ENCODE measurements at regions not wholly inside any gene's neighbourhood (a gene's known extent, or its start where the extent isn't known, plus 50 kb on each side); places are given as distances from the start of the nearest gene placed in this dataset.

- in situ Hi-C loops (cut with MboI) (no loop called here), intact Hi-C loops (cut with micrococcal nuclease) (no loop called here)
- WGBS (ENCODE audit: insufficient coverage, low coverage, missing lambda C conversion rate), result under 1% methylated on average over 5 of the region's 5 CpGs
- Histone ChIP-seq H4K20me1 (replicated peaks; ENCODE audit: control insufficient read depth, insufficient read depth, low read length) (peaks cover 3% of the 10 kb centered on the region; the same call in 1 of the 2 replicates), H3K4me2 (ENCODE audit: insufficient read depth, low read length) (no peak overlapping the region), H3K9me3 (replicated peaks; ENCODE audit: control insufficient read depth, insufficient read depth, low read depth, low read length) (no peaks in the 10 kb centered on the region), H3K4me1 (replicated peaks in 1 of 2; ENCODE audit: control insufficient read depth in 2 of 2, insufficient read depth in 2 of 2, low read length in 2 of 2) (no peaks in the 10 kb centered on the region), H3K9me1 (ENCODE audit: control insufficient read depth, insufficient read depth, low read length) (no peaks in the 10 kb centered on the region), H3K4me3 (no peak overlapping the region), H3K79me2 (ENCODE audit: control insufficient read depth, insufficient read depth, low read length) (no peaks in the 10 kb centered on the region), H3K9ac (ENCODE audit: insufficient read depth in 1 of 2, low read depth in 2 of 2, low read length in 2 of 2) (no peak overlapping the region), H3K36me3 (ENCODE audit: control insufficient read depth, insufficient read depth, low read length) (no peaks in the 10 kb centered on the region), H3K27me3 (ENCODE audit: control insufficient read depth in 2 of 2, insufficient read depth in 2 of 2, low read length in 2 of 2) (no peaks in the 10 kb centered on the region), H2AFZ (ENCODE audit: low read depth, low read length) (no peak overlapping the region), H3K27ac (ENCODE audit: extremely low read depth, low read depth, low read length) (no peak overlapping the region)
- no peak for FAIRE-seq
- POLR2A ChIA-PET, result interaction anchor here (0.6 kb wide), 1 partner anchor 134 kb away, joined by 3 read pairs; no protein-coding TSS in a partner anchor
- ATAC-seq, result no peak
- no TSS peak for BruUV-seq (replicated peaks)
- CTCF ChIA-PET (ENCODE audit: low intra/inter-chr PET ratio), result no interaction called here
- TF ChIP-seq TAF7 (tag; IDR thresholded peaks at IDR 0.05) (no peak), CBX5 (IDR thresholded peaks at IDR 0.05; ENCODE audit: borderline replicate concordance, low read depth) (no peak), MYC (IDR thresholded peaks at IDR 0.05; ENCODE audit: low read depth, low read length) (no peak), MYC (CRISPR knock-in tag; IDR thresholded peaks at IDR 0.05; ENCODE audit: borderline replicate concordance, low read depth) (no peak), CHD4 (IDR thresholded peaks at IDR 0.05; ENCODE audit: insufficient read depth, insufficient replicate concordance, low read depth, low read length, poor library complexity, severe bottlenecking) (no peak), HDGF (IDR thresholded peaks at IDR 0.05) (no peak), ZBTB9 (CRISPR knock-in tag; IDR thresholded peaks at IDR 0.05) (no peak)
- TF ChIP-seq, protein P1, sequence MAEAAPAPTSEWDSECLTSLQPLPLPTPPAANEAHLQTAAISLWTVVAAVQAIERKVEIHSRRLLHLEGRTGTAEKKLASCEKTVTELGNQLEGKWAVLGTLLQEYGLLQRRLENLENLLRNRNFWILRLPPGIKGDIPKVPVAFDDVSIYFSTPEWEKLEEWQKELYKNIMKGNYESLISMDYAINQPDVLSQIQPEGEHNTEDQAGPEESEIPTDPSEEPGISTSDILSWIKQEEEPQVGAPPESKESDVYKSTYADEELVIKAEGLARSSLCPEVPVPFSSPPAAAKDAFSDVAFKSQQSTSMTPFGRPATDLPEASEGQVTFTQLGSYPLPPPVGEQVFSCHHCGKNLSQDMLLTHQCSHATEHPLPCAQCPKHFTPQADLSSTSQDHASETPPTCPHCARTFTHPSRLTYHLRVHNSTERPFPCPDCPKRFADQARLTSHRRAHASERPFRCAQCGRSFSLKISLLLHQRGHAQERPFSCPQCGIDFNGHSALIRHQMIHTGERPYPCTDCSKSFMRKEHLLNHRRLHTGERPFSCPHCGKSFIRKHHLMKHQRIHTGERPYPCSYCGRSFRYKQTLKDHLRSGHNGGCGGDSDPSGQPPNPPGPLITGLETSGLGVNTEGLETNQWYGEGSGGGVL (CRISPR knock-in tag; IDR thresholded peaks at IDR 0.05), result no peak
- TF ChIP-seq, protein P2, sequence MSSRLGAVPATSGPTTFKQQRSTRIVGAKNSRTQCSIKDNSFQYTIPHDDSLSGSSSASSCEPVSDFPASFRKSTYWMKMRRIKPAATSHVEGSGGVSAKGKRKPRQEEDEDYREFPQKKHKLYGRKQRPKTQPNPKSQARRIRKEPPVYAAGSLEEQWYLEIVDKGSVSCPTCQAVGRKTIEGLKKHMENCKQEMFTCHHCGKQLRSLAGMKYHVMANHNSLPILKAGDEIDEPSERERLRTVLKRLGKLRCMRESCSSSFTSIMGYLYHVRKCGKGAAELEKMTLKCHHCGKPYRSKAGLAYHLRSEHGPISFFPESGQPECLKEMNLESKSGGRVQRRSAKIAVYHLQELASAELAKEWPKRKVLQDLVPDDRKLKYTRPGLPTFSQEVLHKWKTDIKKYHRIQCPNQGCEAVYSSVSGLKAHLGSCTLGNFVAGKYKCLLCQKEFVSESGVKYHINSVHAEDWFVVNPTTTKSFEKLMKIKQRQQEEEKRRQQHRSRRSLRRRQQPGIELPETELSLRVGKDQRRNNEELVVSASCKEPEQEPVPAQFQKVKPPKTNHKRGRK (tag; IDR thresholded peaks at IDR 0.05), result no peak
- TF ChIP-seq, protein P3, sequence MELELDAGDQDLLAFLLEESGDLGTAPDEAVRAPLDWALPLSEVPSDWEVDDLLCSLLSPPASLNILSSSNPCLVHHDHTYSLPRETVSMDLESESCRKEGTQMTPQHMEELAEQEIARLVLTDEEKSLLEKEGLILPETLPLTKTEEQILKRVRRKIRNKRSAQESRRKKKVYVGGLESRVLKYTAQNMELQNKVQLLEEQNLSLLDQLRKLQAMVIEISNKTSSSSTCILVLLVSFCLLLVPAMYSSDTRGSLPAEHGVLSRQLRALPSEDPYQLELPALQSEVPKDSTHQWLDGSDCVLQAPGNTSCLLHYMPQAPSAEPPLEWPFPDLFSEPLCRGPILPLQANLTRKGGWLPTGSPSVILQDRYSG (tag; conservative IDR thresholded peaks at IDR 0.05; ENCODE audit: low read depth), result no peak
- DNase-seq (ENCODE audit: extremely low read depth in 1 of 4, low spot score in 3 of 4), result no peak
Measured at GRCh38 chr16:79265196-79265595, 335.3 kb downstream of the MAF start.
